Endodermal cell (in vitro differentiated cells): ENCODE measurements at regions not wholly inside any gene's neighbourhood (a gene's known extent, or its start where the extent isn't known, plus 50 kb on each side); places are given as distances from the start of the nearest gene placed in this dataset.

Source experiments
- DNase-seq: peaks from one replicate; pipeline ENCODE4 v3.0.0-alpha.2; 2017
- H3K27ac ChIP-seq: 2 replicates; pipeline ENCODE4 v1.5.1; 2013; ENCODE audit warnings: mild to moderate bottlenecking, low read depth, low read length, moderate library complexity
- H3K27me3 ChIP-seq: 2 replicates; pipeline ENCODE4 v1.6.1; 2013; ENCODE audit warnings: mild to moderate bottlenecking, low read length, moderate library complexity; ENCODE audit not compliant: insufficient read depth, control insufficient read depth, poor library complexity, severe bottlenecking
- H3K36me3 ChIP-seq: 2 replicates; pipeline ENCODE4 v1.7.0; 2013; ENCODE audit warnings: mild to moderate bottlenecking, low read length, moderate library complexity; ENCODE audit not compliant: control insufficient read depth, insufficient read depth
- H3K4me1 ChIP-seq: one replicate; pipeline ENCODE4 v1.7.0; 2013; ENCODE audit warnings: low read length; ENCODE audit not compliant: control insufficient read depth, insufficient read depth
- H3K4me3 ChIP-seq: 2 replicates; pipeline ENCODE4 v1.5.1; 2013; ENCODE audit warnings: mild to moderate bottlenecking, low read length, moderate library complexity
- H3K9ac ChIP-seq: 2 replicates; pipeline ENCODE4 v1.6.1; 2013; ENCODE audit warnings: mild to moderate bottlenecking, low read length, moderate library complexity; ENCODE audit not compliant: poor library complexity, severe bottlenecking; ENCODE audit errors: extremely low read depth
- H3K9me3 ChIP-seq: 2 replicates; pipeline ENCODE4 v1.6.1; 2013; ENCODE audit warnings: mild to moderate bottlenecking, low read length, moderate library complexity; ENCODE audit not compliant: control insufficient read depth
- H3K27ac Mint-ChIP-seq: 2 replicates; pipeline ENCODE4 v1.8.0; 2020; ENCODE audit warnings: mixed read lengths
- H3K27me3 Mint-ChIP-seq: 2 replicates; pipeline ENCODE4 v1.8.0; 2021; ENCODE audit warnings: mild to moderate bottlenecking, mixed read lengths; ENCODE audit not compliant: insufficient read depth
- H3K36me3 Mint-ChIP-seq: 2 replicates; pipeline ENCODE4 v1.8.0; 2020; ENCODE audit warnings: low read depth, mixed read lengths
- H3K4me1 Mint-ChIP-seq: 2 replicates; pipeline ENCODE4 v1.8.0; 2020; ENCODE audit warnings: mixed read lengths
- H3K4me3 Mint-ChIP-seq: 2 replicates; pipeline ENCODE4 v1.8.0; 2020; ENCODE audit warnings: mild to moderate bottlenecking, moderate library complexity, mixed read lengths
- H3K9me3 Mint-ChIP-seq: 2 replicates; pipeline ENCODE4 v1.8.0; 2020; ENCODE audit warnings: mild to moderate bottlenecking, mixed read lengths
- CTCF ChIP-seq: fragments of 200-600 bp; sonication (generic); conservative IDR thresholded peaks from 2 replicates; pipeline ENCODE4 v1.5.0; 2021; ENCODE audit warnings: antibody characterized with exemption, mild to moderate bottlenecking
- WGBS, 2 experiments: methylation state at CpG; one replicate each; pipeline versions ENCODE4 v1.1.5 to v1.1.7; 2013; ENCODE audit warnings: missing lambda C conversion rate in 2 of 2, mixed read lengths in 1 of 2; ENCODE audit not compliant: insufficient coverage in 1 of 2, insufficient read length in 1 of 2; 5-methylcytosine and 5-hydroxymethylcytosine counted together

DNA sequence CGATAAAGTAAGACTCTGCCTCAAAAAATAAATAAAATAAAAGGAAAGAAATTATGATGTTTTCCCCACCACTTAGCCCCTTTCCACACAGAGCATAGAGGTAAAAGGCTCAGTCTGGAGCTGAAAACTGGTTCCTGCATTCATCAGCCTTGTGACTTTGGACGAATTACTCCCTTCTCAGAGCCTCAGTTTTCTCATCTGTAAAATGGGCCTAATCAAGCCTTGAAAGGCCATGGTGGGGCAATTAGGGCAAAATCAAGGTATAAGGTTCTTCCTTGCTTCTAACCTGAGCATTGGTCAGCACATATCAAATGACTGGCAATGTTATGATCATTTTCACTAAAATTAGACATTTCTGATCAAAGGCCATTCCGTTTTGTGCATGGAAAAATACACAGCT, 417.7 kb downstream of the MN1 start:
- TF ChIP-seq CTCF: no peak
- WGBS, 2 experiments: 85 to 100% methylated on average over 2 of the region's 3 CpGs
- H3K9me3 Mint-ChIP-seq: no peaks in the 10 kb centered on the region
- no peaks in the 10 kb centered on the region for H3K4me1 ChIP-seq
- H3K36me3 Mint-ChIP-seq: no peaks in the 10 kb centered on the region
- H3K27ac ChIP-seq: no peak overlapping the region
- H3K27me3 ChIP-seq: no peaks in the 10 kb centered on the region
- no peak for DNase-seq
- no peak overlapping the region for H3K27ac Mint-ChIP-seq
- no peak overlapping the region for H3K4me3 ChIP-seq
- no peak overlapping the region for H3K9ac ChIP-seq
- no peaks in the 10 kb centered on the region for H3K4me1 Mint-ChIP-seq
- H3K9me3 ChIP-seq: no peaks in the 10 kb centered on the region
- no peaks in the 10 kb centered on the region for H3K36me3 ChIP-seq
- H3K4me3 Mint-ChIP-seq: no peak overlapping the region
- peaks cover 9% of the 10 kb centered on the region for H3K27me3 Mint-ChIP-seq

- H3K27me3 ChIP-seq: no peaks in the 10 kb centered on the region
- Mint-ChIP-seq H3K27me3 (peaks cover 11% of the 10 kb centered on the region), H3K27ac (no peak overlapping the region), H3K36me3 (no peaks in the 10 kb centered on the region), H3K4me1 (peaks cover 4% of the 10 kb centered on the region), H3K9me3 (no peaks in the 10 kb centered on the region), H3K4me3 (no peak overlapping the region)
- no peaks in the 10 kb centered on the region for H3K4me1 ChIP-seq
- no peak overlapping the region for H3K4me3 ChIP-seq
- no peak for DNase-seq
- no peak overlapping the region for H3K27ac ChIP-seq
- no peaks in the 10 kb centered on the region for H3K9me3 ChIP-seq
- H3K36me3 ChIP-seq: no peaks in the 10 kb centered on the region
- no peak for TF ChIP-seq CTCF
- 90 to 95% methylated on average over 13 to 16 of the region's 16 CpGs for WGBS, 2 experiments
- no peak overlapping the region for H3K9ac ChIP-seq
Measured at GRCh38 chr22:27385261-27385998, 416.1 kb downstream of the MN1 start.

DNA sequence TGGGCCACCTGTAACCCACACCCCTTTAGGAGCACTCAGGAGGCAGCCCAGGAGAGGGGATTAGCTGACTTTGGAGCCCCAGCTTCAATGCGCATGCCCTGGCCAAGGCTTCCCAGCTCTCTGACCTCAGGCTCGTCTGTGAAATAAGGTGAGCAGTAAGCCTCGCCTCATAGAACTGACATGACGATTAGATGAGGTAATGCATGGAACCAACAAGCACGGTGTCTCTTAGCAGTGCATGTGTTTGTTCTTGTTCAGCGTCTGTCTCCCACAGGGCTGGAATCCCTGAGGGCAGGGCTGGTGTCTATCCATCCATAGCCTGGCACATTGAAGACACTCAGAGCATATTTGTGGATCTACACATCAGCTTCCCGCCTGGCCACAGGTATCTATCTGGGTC, 415.4 kb downstream of the MN1 start:
- 86 to 89% methylated on average over 5 to 7 of the region's 7 CpGs for WGBS, 2 experiments
- Mint-ChIP-seq H3K27ac (no peak overlapping the region), H3K4me3 (no peak overlapping the region)

More for the DNA sequence above, 415.4 kb downstream of the MN1 start:
- TF ChIP-seq CTCF: no peak
- Histone ChIP-seq H3K27ac (no peak overlapping the region), H3K27me3 (no peaks in the 10 kb centered on the region), H3K4me3 (no peak overlapping the region), H3K4me1 (no peaks in the 10 kb centered on the region), H3K36me3 (no peaks in the 10 kb centered on the region), H3K9ac (no peak overlapping the region), H3K9me3 (no peaks in the 10 kb centered on the region)
- no peaks in the 10 kb centered on the region for H3K36me3 Mint-ChIP-seq
- H3K4me1 Mint-ChIP-seq: peaks cover 4% of the 10 kb centered on the region
- no peaks in the 10 kb centered on the region for H3K9me3 Mint-ChIP-seq
- DNase-seq: no peak
- peaks cover 11% of the 10 kb centered on the region for H3K27me3 Mint-ChIP-seq
